ENCODE measurements at regions not wholly inside any gene's neighbourhood (a gene's known extent, or its start where the extent isn't known, plus 50 kb on each side); places are given as distances from the start of the nearest gene placed in this dataset.

GRCh38 chr6:165814679-165815078, 151.6 kb upstream of the PDE10A start:
- DNase-seq, result no peak

GRCh38 chr6:165811512-165811911, 148.5 kb upstream of the PDE10A start:
- DNase-seq, result no peak

- DNase-seq, result no peak
Observed at GRCh38 chr6:165808021-165808420, 145.0 kb upstream of the PDE10A start.

GRCh38 chr6:165807249-165807960, 144.4 kb upstream of the PDE10A start:
- no peak for DNase-seq

GRCh38 chr6:165806126-165806810, 143.2 kb upstream of the PDE10A start:
- no peak for DNase-seq

- DNase-seq, result no peak
Observed at GRCh38 chr6:165805636-165806035, 142.6 kb upstream of the PDE10A start.

- DNase-seq, result no peak
Observed at GRCh38 chr6:165805067-165805555, 142.1 kb upstream of the PDE10A start.

- no peak for DNase-seq
Observed at GRCh38 chr6:165804331-165805066, 141.5 kb upstream of the PDE10A start.

GRCh38 chr6:165800337-165800736, 137.3 kb upstream of the PDE10A start:
- no peak for DNase-seq

- no peak for DNase-seq
Observed at GRCh38 chr6:165799391-165800153, 136.5 kb upstream of the PDE10A start.

GRCh38 chr6:165798991-165799390, 135.9 kb upstream of the PDE10A start:
- DNase-seq, result no peak

GRCh38 chr6:165794179-165794601, 131.1 kb upstream of the PDE10A start:
- no peak for DNase-seq

- DNase-seq, result no peak
Observed at GRCh38 chr6:165793287-165793825, 130.3 kb upstream of the PDE10A start.

- DNase-seq, result no peak
Observed at GRCh38 chr6:165791876-165792437, 128.9 kb upstream of the PDE10A start.

GRCh38 chr6:165791306-165791705, 128.3 kb upstream of the PDE10A start:
- no peak for DNase-seq

GRCh38 chr6:165782812-165783211, 119.8 kb upstream of the PDE10A start:
- DNase-seq, result no peak

- DNase-seq, result no peak
Observed at GRCh38 chr6:165782134-165782533, 119.1 kb upstream of the PDE10A start.

GRCh38 chr6:165777680-165778079, 114.6 kb upstream of the PDE10A start:
- no peak for DNase-seq

GRCh38 chr6:165776691-165777090, 113.7 kb upstream of the PDE10A start:
- DNase-seq, result no peak

GRCh38 chr6:165775721-165776120, 112.7 kb upstream of the PDE10A start:
- DNase-seq, result no peak

- no peak for DNase-seq
Observed at GRCh38 chr6:165774903-165775601, 112.0 kb upstream of the PDE10A start.

Data from stimulated activated CD4-positive, alpha-beta T cell treated with anti-CD3 and anti-CD28 coated beads, Interleukin-12 subunit alpha, Interleukin-12 subunit beta, amount 100 ng/mL, for 4 hours (primary cell).